Skeletal muscle tissue (tissue), 3 donors: ENCODE measurements at regions not wholly inside any gene's neighbourhood (a gene's known extent, or its start where the extent isn't known, plus 50 kb on each side); places are given as distances from the start of the nearest gene placed in this dataset.

Experiments
- H3K27ac ChIP-seq: one replicate; pipeline ENCODE4 v1.7.0; 2013; ENCODE audit warnings: mild to moderate bottlenecking, low read depth, low read length, inconsistent platforms
- H3K27me3 ChIP-seq, 3 donors: one replicate each; pipeline ENCODE4 v1.7.0; 2013; ENCODE audit warnings: low read length in 3 of 3; ENCODE audit not compliant: control insufficient read depth in 3 of 3, insufficient read depth in 3 of 3
- H3K36me3 ChIP-seq, 3 donors: one replicate each; pipeline ENCODE4 v1.7.0; 2013; ENCODE audit warnings: low read length in 3 of 3; ENCODE audit not compliant: control insufficient read depth in 3 of 3, insufficient read depth in 3 of 3
- H3K4me1 ChIP-seq, 3 donors: one replicate each; pipeline ENCODE4 v1.7.0; 2013; ENCODE audit warnings: low read length in 3 of 3, mild to moderate bottlenecking in 3 of 3; ENCODE audit not compliant: control insufficient read depth in 3 of 3, insufficient read depth in 3 of 3
- H3K4me3 ChIP-seq, 3 donors: one replicate each; pipeline ENCODE4 v1.7.0; 2013; ENCODE audit warnings: low read length in 3 of 3
- H3K9ac ChIP-seq, 3 donors: one replicate each; pipeline ENCODE4 v1.7.0; 2013; ENCODE audit warnings: low read length in 3 of 3, mild to moderate bottlenecking in 3 of 3, moderate library complexity in 2 of 3, low read depth in 1 of 3
- H3K9me3 ChIP-seq, 3 donors: one replicate each; pipeline ENCODE4 v1.7.0; 2013; ENCODE audit warnings: low read length in 3 of 3; ENCODE audit not compliant: control insufficient read depth in 3 of 3
- donor health status: Osteomylitis.

GRCh38 chr12:89946518-89947135 is 238.0 kb upstream of the ATP2B1 start:
- H3K27ac ChIP-seq = no peak overlapping the region
- H3K27me3 ChIP-seq = no peaks in the 10 kb centered on the region
- H3K9ac ChIP-seq = no peak overlapping the region
- no peak overlapping the region for H3K4me3 ChIP-seq
- peaks cover 3 to 4% (median 3%) of the 10 kb centered on the region in 3 donors for H3K4me1 ChIP-seq
- no peaks in the 10 kb centered on the region for H3K36me3 ChIP-seq
- no peaks in the 10 kb centered on the region for H3K9me3 ChIP-seq

- Histone ChIP-seq H3K9me3 (no peaks in the 10 kb centered on the region), H3K9ac (no peak overlapping the region), H3K36me3 (no peaks in the 10 kb centered on the region), H3K27ac (no peak overlapping the region), H3K27me3 (no peaks in the 10 kb centered on the region), H3K4me3 (no peak overlapping the region), H3K4me1 (peaks cover 0 to 4% (median 3%) of the 10 kb centered on the region in 3 donors)
Observed at GRCh38 chr12:89945123-89945522, 236.5 kb upstream of the ATP2B1 start.

GRCh38 chr12:89943463-89943862 is 234.8 kb upstream of the ATP2B1 start:
- H3K9ac ChIP-seq = no peak overlapping the region
- H3K4me1 ChIP-seq = peaks cover 0 to 4% (median 2%) of the 10 kb centered on the region in 3 donors
- H3K27ac ChIP-seq = no peak overlapping the region
- H3K36me3 ChIP-seq = no peaks in the 10 kb centered on the region
- no peaks in the 10 kb centered on the region for H3K27me3 ChIP-seq
- H3K9me3 ChIP-seq = no peaks in the 10 kb centered on the region
- no peak overlapping the region for H3K4me3 ChIP-seq

GRCh38 chr12:89941436-89941835 is 232.8 kb upstream of the ATP2B1 start:
- Histone ChIP-seq H3K9me3 (no peaks in the 10 kb centered on the region), H3K4me3 (no peak overlapping the region), H3K9ac (no peak overlapping the region), H3K27ac (no peak overlapping the region), H3K27me3 (no peaks in the 10 kb centered on the region), H3K36me3 (no peaks in the 10 kb centered on the region), H3K4me1 (no peaks in the 10 kb centered on the region)

- H3K4me1 ChIP-seq = no peaks in the 10 kb centered on the region
- no peaks in the 10 kb centered on the region for H3K27me3 ChIP-seq
- H3K9me3 ChIP-seq = no peaks in the 10 kb centered on the region
- no peak overlapping the region for H3K27ac ChIP-seq
- H3K9ac ChIP-seq = no peak overlapping the region
- H3K4me3 ChIP-seq = no peak overlapping the region
- no peaks in the 10 kb centered on the region for H3K36me3 ChIP-seq
Observed at GRCh38 chr12:89939522-89940215, 231.0 kb upstream of the ATP2B1 start.

- H3K27ac ChIP-seq = no peak overlapping the region
- no peaks in the 10 kb centered on the region for H3K9me3 ChIP-seq
- H3K9ac ChIP-seq = no peak overlapping the region
- no peaks in the 10 kb centered on the region for H3K4me1 ChIP-seq
- H3K4me3 ChIP-seq = no peak overlapping the region
- no peaks in the 10 kb centered on the region for H3K27me3 ChIP-seq
- H3K36me3 ChIP-seq = no peaks in the 10 kb centered on the region
Observed at GRCh38 chr12:89936631-89937030, 228.0 kb upstream of the ATP2B1 start.

- Histone ChIP-seq H3K4me1 (no peaks in the 10 kb centered on the region), H3K9ac (no peak overlapping the region), H3K36me3 (no peaks in the 10 kb centered on the region), H3K9me3 (no peaks in the 10 kb centered on the region), H3K27ac (no peak overlapping the region), H3K4me3 (no peak overlapping the region), H3K27me3 (no peaks in the 10 kb centered on the region)
Observed at GRCh38 chr12:89935850-89936249, 227.2 kb upstream of the ATP2B1 start.

GRCh38 chr12:89933911-89934310 is 225.3 kb upstream of the ATP2B1 start:
- no peaks in the 10 kb centered on the region for H3K27me3 ChIP-seq
- H3K36me3 ChIP-seq = no peaks in the 10 kb centered on the region
- no peak overlapping the region for H3K9ac ChIP-seq
- no peaks in the 10 kb centered on the region for H3K4me1 ChIP-seq
- no peak overlapping the region for H3K4me3 ChIP-seq
- H3K9me3 ChIP-seq = no peaks in the 10 kb centered on the region
- H3K27ac ChIP-seq = no peak overlapping the region

- no peaks in the 10 kb centered on the region for H3K36me3 ChIP-seq
- no peak overlapping the region for H3K27ac ChIP-seq
- H3K9ac ChIP-seq = no peak overlapping the region
- no peaks in the 10 kb centered on the region for H3K9me3 ChIP-seq
- no peaks in the 10 kb centered on the region for H3K27me3 ChIP-seq
- H3K4me1 ChIP-seq = no peaks in the 10 kb centered on the region
- H3K4me3 ChIP-seq = no peak overlapping the region
Observed at GRCh38 chr12:89932954-89933353, 224.3 kb upstream of the ATP2B1 start.

- no peaks in the 10 kb centered on the region for H3K27me3 ChIP-seq
- no peak overlapping the region for H3K27ac ChIP-seq
- H3K36me3 ChIP-seq = no peaks in the 10 kb centered on the region
Observed at GRCh38 chr12:89928467-89928866, 219.8 kb upstream of the ATP2B1 start.

More at GRCh38 chr12:89928467-89928866, 219.8 kb upstream of the ATP2B1 start:
- Histone ChIP-seq H3K9ac (no peak overlapping the region), H3K4me1 (no peaks in the 10 kb centered on the region), H3K9me3 (no peaks in the 10 kb centered on the region), H3K4me3 (no peak overlapping the region)
